GM19455 (cell line): ENCODE measurements at regions not wholly inside any gene's neighbourhood (a gene's known extent, or its start where the extent isn't known, plus 50 kb on each side); places are given as distances from the start of the nearest gene placed in this dataset.
"Not testable (repeated sequence)": the region's sequence is repeated elsewhere in the genome, so short reads cannot be mapped to it uniquely, and the experiment has no call there.

Experiments used
- ATAC-seq: cut with Tn5 transposase; IDR thresholded peaks from one replicate; pipeline ENCODE4 v1.9.1; 2021; ENCODE audit not compliant: unreplicated experiment

DNA sequence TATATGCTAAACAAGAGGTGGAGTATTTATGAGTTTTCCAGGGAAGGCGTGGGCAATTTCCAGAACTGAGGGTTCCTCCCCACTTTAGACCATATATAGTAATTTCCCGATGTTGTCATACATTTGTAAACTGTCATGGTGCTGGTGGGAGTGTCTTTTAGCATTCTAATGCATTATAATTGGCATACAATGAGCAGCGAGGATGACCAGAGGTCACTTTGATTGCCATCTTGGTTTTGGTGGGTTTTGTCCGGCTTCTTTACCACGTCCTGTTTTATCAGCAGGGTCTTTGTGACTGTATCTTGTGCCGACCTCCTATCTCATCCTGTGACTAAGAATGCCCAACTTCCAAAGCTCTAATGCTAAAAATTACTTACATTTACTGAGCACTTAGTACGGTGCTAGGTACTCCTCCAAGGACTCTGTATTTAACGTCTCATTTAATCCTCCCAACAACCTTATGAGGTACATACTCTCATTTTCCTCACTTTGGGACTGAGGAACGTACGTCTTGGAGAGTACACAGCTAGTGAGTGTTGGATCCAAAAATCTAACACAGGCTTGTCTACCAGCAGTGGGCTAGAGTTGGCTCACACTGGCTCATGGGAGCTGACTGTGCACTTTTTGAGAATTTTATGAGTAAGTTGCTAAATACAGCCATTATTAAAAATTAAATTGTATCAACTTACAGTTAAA lies 144.8 kb upstream of the NEBL start:
- no peak for ATAC-seq

DNA sequence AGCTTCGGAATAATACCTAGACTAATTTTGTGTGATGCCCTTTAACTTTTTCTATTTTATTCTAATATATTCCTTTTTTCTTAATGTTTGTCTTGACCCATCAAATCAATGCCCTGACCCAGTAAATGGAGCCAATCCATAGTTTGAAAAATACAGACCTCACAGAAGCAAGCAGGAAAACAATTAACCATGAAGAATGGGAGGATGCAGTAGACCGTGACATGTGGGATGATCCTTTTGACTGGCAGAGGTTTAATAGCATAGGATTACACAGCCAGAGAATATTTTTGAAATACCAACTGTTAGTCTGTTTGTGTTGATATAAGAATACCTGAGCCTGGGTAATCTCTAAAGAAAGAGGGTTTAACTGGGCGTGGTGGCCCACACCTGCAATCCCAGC lies 142.6 kb upstream of the NEBL start:
- ATAC-seq: no peak

DNA sequence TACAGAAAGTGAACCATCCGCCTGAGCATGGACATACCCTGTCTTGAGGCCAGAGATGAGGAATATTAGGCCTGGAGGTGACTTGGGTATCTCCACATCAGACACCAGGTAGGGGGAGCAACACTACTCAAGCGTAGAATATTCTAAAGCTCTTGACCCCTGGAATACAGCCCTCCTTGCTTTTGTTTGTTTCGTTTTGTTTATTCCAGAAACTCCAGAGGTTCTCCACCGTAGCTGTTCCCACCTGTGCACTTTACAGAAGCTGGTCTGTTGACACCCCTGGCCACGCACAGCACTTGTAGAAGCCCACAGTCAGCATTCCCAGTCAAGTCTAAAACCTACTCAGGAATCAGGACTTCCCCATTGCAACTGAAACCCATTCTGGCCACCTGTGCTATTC lies 139.6 kb upstream of the NEBL start:
- ATAC-seq: no peak

DNA sequence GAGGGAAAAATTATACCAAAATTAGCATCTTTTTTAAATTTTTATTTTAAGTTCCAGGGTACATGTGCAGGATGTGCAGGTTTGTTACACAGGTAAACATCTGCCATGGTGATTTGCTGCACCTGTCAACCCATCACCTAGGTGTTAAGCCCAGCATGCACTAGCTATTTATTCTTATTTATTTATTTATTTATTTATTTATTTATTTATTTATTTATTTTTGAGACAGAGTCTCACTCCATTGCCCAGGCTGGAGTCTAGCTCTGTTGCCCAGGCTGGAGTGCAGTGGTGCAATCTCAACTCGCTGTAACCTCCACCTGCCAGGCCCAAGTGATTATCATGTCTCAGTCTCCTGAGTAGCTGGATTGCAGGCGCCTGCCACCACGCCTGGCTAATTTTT lies 137.7 kb upstream of the NEBL start:
- ATAC-seq: not testable (repeated sequence)

DNA sequence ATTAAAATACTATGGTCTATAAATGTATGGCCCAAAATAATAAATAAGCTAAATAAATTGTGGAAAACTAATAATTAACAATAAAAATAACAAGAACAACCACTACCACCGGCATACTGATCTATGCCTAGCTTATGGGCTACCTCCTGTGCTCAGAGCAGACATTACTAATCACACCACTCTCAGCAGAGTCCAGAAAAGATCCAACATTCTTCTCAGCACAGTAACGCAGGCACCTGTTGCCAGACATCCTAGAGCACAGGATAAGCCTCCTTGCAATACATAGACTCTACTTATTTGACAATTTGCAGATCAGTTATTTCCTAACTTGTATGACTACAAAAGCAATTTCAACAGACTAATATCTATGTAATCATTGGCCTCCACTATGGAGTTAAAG lies 137.1 kb upstream of the NEBL start:
- ATAC-seq: no peak

DNA sequence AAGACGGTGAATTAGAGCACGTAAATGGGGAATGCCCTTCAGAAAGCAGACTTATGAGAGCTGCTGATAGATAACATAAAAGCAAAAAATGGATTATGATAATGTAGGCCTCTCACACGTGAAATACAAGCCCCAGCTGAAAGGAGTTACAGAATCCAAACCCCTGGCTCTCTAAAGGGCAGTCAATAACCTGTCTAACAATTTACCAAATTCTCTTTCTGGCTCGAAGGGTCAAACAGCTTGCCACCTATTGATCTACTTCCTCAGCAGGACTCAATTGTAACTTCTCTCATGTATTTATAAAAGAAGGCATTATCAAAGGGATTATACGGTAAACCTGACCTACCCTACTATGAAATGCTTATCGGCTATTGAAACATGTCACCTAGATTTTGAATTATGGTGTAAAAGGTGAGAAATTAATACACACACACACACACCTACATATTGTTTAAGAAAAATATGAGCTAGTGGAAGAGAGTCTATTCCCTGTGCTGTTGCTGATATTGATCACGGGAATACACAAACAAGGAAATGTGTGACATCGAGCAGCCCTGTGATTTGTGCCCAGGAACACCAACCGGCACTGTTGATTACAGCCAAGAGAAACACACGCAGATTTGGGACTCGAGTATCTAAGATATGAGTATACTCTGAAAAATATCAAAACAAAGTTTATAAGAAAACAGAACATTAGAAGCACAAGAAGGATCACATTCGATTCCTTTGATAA lies 135.6 kb upstream of the NEBL start:
- ATAC-seq: no peak

DNA sequence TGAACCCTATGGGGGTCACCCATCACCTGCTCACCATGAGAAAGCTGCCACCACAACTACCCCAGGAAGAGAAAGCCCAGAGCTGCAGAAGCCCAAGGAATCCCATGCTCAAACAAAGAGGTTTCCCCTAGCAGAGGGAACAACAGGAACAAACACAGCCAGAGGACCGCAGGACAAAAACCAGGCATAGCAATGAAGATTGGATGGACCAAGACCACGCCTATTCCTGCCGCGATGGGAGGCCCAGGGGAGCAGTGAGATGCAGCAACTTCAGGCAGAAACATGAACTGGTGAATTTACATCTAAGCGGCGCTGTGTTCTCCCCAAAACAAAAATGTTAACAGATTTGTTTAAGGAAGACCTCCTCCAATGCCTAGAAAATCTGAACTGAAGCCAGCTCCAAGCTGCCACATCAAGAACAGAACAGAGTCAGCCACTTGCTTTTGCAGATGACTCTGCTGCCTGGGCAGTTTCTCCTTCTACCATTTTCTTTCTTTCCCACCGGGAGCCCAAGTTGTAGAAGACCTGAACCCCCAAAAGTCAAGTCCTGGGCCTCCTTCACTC lies 134.2 kb upstream of the NEBL start:
- ATAC-seq: no peak

DNA sequence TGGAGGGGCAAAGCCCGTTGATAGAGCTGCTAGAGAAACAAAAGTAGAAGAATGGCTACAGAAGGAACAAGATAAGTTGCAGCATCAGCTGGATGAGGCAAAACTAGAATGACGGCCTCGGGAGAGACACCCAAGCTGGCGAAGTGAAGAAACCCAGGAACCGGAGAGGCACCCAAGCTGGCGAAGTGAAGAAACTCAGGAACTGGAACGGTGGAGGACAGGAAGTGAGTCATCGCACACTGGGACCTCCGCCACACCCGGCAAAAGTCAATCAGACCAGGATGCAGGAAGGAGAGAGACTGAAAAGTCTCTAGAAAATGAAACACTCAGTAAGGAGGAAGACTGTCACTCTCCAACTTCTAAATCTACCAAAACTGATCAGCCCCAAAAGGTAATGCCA lies 133.0 kb upstream of the NEBL start:
- no peak for ATAC-seq

DNA sequence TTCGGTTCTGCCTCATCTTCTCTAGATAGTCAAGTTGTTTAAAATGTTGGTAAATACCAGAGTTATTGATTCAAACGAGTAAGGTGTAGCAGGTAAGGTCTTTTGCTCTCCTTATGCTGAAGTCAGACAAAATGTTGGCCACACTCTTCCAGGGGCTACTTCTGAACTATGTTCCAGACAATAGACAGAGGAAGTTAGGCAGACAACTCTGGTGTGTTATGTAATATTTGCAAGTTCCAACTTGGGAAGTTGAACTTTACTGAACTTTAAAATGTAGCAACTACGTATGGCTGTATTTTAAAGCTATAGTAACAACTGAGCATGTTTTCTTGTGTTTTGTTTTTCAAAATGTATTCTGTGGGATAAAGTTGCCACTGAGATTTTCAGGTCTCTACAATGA lies 125.7 kb upstream of the NEBL start:
- no peak for ATAC-seq

DNA sequence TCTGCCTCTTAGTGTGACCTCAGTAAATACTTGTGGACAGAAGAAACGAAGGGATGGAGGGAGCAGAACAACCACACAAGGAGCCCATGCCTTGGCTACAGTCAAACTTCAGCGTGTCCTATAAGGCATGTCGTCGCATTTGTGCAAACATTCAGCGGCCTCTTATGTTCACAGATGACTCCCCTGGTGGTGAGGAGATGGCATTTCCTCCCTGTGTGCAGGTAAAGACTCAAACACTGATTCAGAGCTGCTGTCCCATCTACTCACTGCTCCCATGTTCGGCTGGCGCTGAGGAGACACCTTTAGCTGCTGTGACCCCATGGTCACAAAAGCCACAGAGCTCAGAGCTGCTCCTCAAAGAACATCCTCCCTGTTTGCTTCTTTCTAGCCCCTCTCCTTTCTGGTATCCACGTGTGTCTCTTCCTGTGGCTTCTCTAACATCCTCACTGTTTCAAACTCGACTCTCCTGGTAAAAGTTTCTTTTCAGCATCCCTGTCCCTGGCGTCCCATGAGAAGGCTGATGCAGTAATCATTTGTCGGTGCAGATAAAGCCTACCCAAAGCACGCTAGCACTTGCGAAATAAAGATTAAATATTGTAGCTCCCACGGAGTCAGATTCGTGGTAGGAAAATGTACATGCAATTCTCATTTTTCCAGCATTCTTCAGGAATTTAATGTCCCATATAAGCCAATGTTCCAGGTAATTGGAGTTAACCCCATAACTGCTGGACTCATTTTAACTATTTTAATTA lies 124.9 kb upstream of the NEBL start:
- no peak for ATAC-seq

DNA sequence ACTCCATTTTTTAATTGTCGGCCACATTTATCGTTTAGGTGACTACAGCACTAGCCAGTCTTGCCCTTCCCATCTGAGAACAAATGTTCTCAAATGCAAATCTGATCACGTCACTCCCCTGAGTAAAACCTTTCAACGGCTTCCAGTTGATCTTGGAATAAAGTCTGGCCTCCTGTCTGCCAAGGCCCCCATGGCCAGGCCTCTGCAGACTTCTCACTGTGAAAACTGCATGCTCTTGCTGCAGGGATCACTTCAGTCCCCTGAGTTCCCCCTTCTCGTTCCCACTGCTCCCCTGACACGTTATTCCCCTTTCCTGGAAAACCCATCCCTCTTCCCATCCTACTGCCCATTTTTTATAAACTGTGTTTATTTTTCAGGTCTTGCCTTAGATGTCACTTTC lies 124.1 kb upstream of the NEBL start:
- no peak for ATAC-seq

DNA sequence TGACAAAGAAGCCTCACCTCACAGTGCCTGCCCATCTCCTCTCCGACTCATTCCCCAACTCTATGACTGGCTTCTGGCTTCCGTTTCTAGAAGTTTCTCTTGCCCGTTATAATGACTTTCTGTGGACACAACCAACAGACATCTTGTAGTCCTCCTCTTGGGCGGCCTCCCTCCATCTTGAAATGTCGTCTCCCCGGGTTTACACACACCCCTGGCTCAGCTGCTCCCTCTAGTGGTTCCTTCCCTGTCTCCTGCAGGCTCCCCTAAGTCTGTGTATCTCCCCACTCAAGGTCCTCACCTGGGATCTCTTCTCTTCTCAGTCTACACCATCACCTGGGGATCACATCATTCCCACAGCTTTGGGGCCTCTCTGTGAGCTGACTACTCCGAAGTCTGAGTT lies 123.4 kb upstream of the NEBL start:
- peak; percentile 87 for ATAC-seq

DNA sequence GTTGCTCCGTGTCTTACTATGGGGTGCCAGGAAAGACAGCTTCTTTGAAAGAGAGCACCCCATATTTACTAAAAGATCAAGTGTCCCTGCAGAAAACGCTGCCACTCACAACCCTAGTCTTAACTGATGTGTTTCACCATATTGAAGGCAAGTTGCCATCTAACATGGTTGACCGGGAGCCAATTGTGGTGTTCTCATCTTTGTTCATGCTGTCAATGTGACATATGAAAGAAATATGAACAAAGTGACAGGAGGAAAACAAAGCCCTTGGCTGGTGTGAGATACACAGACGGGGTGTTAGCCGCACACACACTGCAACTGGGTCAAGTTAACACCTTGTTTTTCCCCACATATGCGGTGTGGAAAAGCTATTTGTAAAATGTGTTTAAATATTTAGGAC lies 122.3 kb upstream of the NEBL start:
- ATAC-seq: no peak

DNA sequence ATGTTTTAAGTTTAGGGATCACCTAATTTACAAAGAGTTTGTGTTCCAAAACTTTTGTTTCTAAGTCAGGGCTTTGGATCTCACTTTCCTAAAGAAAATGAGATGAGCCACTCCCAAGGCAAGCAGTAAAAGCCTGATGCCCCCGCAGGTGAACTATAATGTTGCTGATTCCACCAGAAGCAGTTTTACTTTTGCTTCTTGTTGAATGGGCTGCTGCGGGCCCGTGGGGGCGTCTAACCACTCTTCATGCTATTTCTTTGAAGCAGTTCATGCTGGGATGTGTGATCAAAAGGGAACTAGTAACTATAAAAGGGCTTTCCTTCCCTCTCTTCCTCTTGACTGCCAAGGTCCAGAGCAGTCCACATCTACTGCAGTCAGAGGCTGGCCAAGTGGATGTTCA lies 118.7 kb upstream of the NEBL start:
- no peak for ATAC-seq

DNA sequence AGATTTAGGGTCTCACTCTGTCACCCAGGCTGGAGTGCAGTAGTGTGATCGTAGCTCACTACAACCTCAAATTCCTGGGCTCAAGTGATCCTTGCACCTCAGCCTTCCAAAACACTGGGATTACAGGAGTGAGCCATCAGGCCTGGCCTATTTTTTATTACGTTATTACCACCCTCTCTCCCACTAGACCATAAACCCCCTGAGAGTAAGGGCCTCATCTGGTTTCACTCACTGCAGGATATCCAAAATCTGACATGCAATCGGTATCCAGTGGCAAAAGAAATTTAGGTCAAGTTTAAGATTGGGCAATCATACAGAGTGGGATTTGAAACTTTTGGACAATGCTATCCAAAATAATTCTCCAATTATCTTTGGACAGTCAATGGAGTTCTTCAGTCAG lies 117.0 kb upstream of the NEBL start:
- ATAC-seq: no peak

DNA sequence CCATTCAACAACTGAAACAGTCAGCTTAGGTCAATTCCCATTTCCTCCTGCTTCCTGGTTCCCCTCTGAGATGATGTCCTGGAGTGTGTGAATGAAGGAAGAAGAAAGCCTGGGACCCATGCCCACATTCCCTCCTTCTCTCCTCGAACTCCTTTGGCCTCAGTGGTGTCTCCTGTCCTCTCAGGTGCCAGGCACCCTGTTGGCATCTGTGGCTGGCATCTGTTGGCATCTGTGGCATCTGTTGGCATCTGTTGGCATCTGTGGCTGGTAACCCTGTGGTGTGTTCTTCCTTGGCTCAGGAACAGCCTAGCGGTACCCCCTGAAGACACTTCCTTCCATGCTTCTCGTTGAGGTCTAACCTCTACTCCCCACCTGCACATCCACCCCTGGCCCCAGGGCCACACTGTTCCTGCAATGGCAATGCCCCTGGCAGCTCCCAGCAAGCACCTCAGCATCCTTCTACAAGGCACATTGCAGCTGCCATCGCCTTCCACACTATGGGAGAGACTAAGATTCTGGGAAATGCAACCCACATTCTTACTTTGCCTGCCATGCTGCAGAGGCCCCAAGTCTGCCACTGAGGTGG lies 114.4 kb upstream of the NEBL start:
- no peak for ATAC-seq

DNA sequence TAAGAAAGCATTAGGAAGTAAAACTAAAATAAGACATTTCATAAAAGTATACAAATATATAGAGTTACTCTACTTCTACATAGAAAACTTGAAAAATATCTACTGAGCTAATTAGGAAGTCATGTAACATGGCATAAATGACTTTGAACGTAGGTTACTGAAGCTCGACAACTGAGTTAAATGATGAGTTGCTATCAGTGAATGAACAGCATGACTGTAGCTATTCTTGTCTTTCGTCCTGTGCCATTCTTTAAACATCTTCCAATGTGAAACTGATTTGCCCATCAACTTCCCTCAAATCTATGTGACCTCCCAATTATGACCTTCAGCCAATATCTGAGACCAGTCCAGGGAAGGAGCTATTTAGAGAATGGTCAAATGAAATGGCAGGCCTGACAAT lies 113.5 kb upstream of the NEBL start:
- no peak for ATAC-seq

DNA sequence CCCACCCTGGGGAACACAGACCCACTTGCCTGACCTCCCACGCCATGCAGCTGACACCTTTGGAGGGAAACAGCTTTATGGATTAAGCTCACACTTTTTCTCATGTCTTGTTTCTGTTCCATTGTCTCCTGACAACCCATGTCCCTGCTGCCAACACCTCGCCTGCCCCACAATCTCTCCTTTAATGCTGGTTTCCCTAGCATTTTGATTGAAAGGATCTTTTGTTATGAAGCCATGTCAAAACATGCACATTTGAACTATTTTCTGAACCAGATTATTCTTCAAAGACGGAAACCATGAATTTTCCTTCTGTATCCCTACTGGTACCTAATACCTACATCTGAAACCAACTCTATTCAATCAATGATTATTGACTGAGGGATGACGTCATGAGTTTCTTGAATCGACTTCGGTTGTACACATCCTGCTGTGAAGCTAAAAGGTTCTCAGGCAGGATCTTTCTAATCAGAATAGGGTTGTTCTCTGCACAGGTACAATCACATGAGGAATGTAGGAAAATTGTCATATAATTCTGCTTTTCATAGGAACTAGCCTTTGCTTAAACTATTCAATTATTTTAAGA lies 106.2 kb upstream of the NEBL start:
- ATAC-seq: no peak

DNA sequence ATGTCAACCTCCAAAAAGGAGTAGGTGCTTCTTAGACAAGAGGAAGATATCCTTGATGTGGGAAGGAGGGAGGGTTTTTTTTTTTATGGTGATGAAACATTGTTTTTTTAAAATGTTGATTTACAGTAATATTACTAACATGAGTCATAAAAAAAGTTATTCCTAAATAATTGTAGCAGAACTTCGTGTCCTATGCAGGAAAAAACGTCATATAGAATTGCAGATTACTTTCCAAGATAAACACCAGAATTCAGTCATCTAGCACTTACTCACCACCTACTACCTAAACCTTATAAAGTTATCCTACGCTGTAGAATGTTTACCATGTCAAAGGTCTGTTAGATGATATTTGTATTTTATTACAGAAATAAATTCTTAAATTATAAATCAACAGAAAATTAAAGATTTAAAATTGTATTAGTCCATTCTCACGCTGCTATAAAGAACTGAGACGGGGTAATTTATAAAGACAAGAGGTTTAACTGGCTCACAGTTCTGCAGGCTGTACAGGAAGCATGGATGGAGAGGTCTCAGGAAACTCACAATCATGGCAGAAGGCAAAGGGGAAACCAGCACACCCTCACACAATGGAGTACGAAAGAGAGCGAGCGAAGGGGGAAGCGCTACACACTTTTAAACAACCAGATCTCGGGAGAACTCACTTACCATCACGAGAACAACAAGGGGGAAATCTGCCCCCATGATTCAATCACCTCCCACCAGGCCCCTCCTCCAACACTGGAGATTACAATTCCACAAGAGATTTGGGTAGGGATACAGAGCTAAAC lies 105.2 kb upstream of the NEBL start:
- ATAC-seq: no peak

DNA sequence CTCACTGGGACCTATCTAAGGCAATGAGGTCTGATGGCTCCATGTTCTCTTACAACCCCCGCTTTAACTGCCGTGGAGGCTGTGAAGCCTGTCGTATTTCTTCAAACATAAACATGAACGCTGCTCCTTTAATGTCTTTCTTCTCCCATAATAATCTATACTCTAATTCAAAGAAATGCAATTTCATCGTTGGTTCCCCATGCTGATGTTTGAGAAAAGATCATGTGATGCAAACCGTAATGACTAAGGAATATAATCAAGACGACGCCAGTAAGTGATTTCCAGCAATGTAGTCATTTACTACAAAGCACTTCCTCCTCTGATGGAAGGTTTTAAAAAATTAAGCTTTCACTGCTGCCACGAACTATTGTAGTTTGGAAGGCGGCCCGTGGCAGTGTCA lies 102.6 kb upstream of the NEBL start:
- no peak for ATAC-seq
